SU-DHL-6 (cell line): ENCODE measurements at regions not wholly inside any gene's neighbourhood (a gene's known extent, or its start where the extent isn't known, plus 50 kb on each side); places are given as distances from the start of the nearest gene placed in this dataset.

Source experiments
- CTCF ChIP-seq: fragments of 200-600 bp; sonication (generic); IDR thresholded peaks from one replicate; pipeline ENCODE4 v1.5.1; 2017; ENCODE audit warnings: antibody characterized with exemption, mild to moderate bottlenecking, low read length, moderate library complexity; ENCODE audit not compliant: insufficient read depth, poor library complexity, severe bottlenecking
- EZH2phosphoT487 ChIP-seq: fragments of 200-600 bp; sonication (generic), shearing (Covaris generic); conservative IDR thresholded peaks from 2 replicates; pipeline ENCODE4 v1.6.1; 2018; ENCODE audit warnings: mild to moderate bottlenecking, antibody characterized with exemption, low read length, moderate library complexity, mixed read lengths

DNA sequence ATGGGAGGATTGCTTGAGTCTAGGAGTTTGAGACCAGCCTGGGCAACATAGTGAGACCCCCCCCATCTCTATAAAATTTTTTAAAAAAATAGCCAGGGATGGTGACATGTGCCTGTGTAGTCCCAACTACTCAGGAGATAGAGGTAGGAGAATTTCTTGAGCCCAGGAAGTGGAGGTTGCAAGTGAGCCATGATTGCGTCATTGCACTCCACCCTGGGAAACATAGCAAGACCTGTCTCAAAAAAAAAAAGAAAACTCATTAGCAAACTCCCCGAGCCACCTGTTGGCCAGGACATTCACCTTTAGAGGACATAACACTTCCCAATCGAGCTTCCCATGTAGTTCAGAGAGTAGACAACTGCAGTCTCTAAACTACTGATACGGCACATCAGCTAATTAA is 274.2 kb downstream of the ABCC12 start:
- TF ChIP-seq CTCF (no peak), EZH2phosphoT487 (no peak)
